ENCODE measurements at regions not wholly inside any gene's neighbourhood (a gene's known extent, or its start where the extent isn't known, plus 50 kb on each side); places are given as distances from the start of the nearest gene placed in this dataset.

DNA sequence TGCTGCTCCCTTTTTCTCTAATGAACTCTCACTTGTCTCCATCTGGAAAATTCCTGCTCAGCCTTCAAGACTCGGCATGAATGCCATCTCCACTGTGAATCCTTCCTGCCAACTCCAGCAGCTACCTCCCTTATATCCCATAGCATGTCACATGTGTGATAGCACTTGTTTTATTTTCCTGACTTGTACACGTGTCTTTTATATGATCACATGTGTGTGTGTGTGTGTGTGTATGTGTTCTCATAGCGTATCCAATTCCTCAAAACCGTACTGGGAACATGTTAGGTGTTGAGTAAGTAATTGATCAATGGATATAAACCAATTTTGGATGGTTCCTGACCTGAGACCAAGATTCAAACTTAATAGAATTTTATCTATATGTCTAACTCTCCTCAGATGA lies 1107.7 kb downstream of the GALC start:
- ChIA-PET POLR2A (no interaction called here), CTCF (no interaction called here)
- TF ChIP-seq MYC (IDR thresholded peaks at IDR 0.05; ENCODE audit: low read depth, low read length) (no peak), POLR2AphosphoS5 (IDR thresholded peaks at IDR 0.05; ENCODE audit: insufficient read depth, low read depth, low read length) (no peak), JUN (IDR thresholded peaks at IDR 0.05; ENCODE audit: borderline replicate concordance, insufficient read depth, insufficient read length, low read depth) (no peak), POLR2A (IDR thresholded peaks at IDR 0.05; ENCODE audit: low read depth, low read length) (no peak), EZH2 (IDR thresholded peaks at IDR 0.05; ENCODE audit: borderline replicate concordance, low read depth, low read length, severe bottlenecking) (no peak), GATA2 (IDR thresholded peaks at IDR 0.05; ENCODE audit: insufficient read depth, insufficient read length, low read depth, low read length) (no peak), FOS (IDR thresholded peaks at IDR 0.05; ENCODE audit: borderline replicate concordance, insufficient read depth, low read length) (no peak)
- TF ChIP-seq, protein P1, sequence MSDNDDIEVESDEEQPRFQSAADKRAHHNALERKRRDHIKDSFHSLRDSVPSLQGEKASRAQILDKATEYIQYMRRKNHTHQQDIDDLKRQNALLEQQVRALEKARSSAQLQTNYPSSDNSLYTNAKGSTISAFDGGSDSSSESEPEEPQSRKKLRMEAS (IDR thresholded peaks at IDR 0.05; ENCODE audit: insufficient read depth, insufficient read length): no peak
- TF ChIP-seq, protein P2, sequence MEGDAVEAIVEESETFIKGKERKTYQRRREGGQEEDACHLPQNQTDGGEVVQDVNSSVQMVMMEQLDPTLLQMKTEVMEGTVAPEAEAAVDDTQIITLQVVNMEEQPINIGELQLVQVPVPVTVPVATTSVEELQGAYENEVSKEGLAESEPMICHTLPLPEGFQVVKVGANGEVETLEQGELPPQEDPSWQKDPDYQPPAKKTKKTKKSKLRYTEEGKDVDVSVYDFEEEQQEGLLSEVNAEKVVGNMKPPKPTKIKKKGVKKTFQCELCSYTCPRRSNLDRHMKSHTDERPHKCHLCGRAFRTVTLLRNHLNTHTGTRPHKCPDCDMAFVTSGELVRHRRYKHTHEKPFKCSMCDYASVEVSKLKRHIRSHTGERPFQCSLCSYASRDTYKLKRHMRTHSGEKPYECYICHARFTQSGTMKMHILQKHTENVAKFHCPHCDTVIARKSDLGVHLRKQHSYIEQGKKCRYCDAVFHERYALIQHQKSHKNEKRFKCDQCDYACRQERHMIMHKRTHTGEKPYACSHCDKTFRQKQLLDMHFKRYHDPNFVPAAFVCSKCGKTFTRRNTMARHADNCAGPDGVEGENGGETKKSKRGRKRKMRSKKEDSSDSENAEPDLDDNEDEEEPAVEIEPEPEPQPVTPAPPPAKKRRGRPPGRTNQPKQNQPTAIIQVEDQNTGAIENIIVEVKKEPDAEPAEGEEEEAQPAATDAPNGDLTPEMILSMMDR (IDR thresholded peaks at IDR 0.05; ENCODE audit: extremely low read depth in 1 of 2, insufficient read depth in 1 of 2, low read depth in 1 of 2, low read length in 2 of 2): no peak
- Histone ChIP-seq H3K9me3 (replicated peaks; ENCODE audit: control insufficient read depth, insufficient read depth, low read length) (peaks cover 6% of the 10 kb centered on the region), H3K9ac (replicated peaks; ENCODE audit: extremely low read depth, insufficient read depth, low read length) (no peak overlapping the region), H3K4me2 (ENCODE audit: insufficient read depth, low read length) (no peak overlapping the region), H4K20me1 (replicated peaks; ENCODE audit: control insufficient read depth, extremely low read depth, insufficient read depth, low read length) (no peaks in the 10 kb centered on the region), H3K4me1 (ENCODE audit: control insufficient read depth, extremely low read depth, insufficient read depth, low read length) (no peaks in the 10 kb centered on the region), H3K27ac (ENCODE audit: insufficient read depth, low read depth, low read length) (no peak overlapping the region), H3K36me3 (ENCODE audit: control insufficient read depth in 2 of 2, extremely low read depth in 1 of 2, insufficient read depth in 2 of 2, low read length in 2 of 2) (no peaks in the 10 kb centered on the region), H3K4me3 (replicated peaks in 1 of 3; ENCODE audit: insufficient read depth in 1 of 3, low read depth in 1 of 3, low read length in 3 of 3) (no peak overlapping the region), H3K79me2 (ENCODE audit: control insufficient read depth, insufficient read depth, low read length) (no peaks in the 10 kb centered on the region), H2AFZ (ENCODE audit: low read depth, low read length) (no peak overlapping the region), H3K9me1 (replicated peaks; ENCODE audit: control insufficient read depth, extremely low read depth, insufficient read depth, low read length) (no peaks in the 10 kb centered on the region), H3K27me3 (ENCODE audit: control insufficient read depth in 2 of 2, insufficient read depth in 2 of 2, low read length in 2 of 2) (no peaks in the 10 kb centered on the region)
- dilution Hi-C loops (cut with MboI; ENCODE audit: extremely low pct_ligation_motif_present, low sequenced_read_pairs): no loop called here
- no peak for FAIRE-seq
- no peak for DNase-seq (ENCODE audit: low read depth, low spot score)
- intact Hi-C loops (cut with micrococcal nuclease): no loop called here
- BruUV-seq (replicated peaks): no TSS peak
